HEK293 (cell line): ENCODE measurements at regions not wholly inside any gene's neighbourhood (a gene's known extent, or its start where the extent isn't known, plus 50 kb on each side); places are given as distances from the start of the nearest gene placed in this dataset.

Experiments
- CTCF ChIA-PET: fragments of 350-600 bp; formaldehyde crosslinking; extraction: SDS; loops from one replicate; lab custom pipeline; 2021; ENCODE audit warnings: antibody characterized with exemption; lab: Yijun Ruan, JAX
- POLR2A ChIA-PET: fragments of 300-600 bp; formaldehyde crosslinking; extraction: SDS; loops from one replicate; lab custom pipeline; 2020; ENCODE audit warnings: antibody characterized with exemption, inconsistent platforms; lab: Yijun Ruan, JAX
- H3K27ac ChIP-seq: fragments of 200-500 bp; sonication (Bioruptor generic); 2 replicates; pipeline ENCODE4 v1.5.1; 2014; ENCODE audit warnings: low read depth, low read length, control low read depth, inconsistent platforms; ENCODE audit errors: extremely low read depth
- H3K36me3 ChIP-seq, 2 experiments: fragments of 200-500 bp in 1 of 2; sonication (Bioruptor generic) in 1 of 2; 1 replicate in 1 of 2; 2 replicates in 1 of 2; pipeline ENCODE4 v1.5.1; 2014 to 2017; ENCODE audit warnings: inconsistent platforms in 2 of 2, low read length in 2 of 2; ENCODE audit not compliant: control insufficient read depth in 2 of 2, insufficient read depth in 1 of 2
- H3K4me1 ChIP-seq: fragments of 200-500 bp; sonication (Bioruptor generic); 2 replicates; pipeline ENCODE4 v1.5.1; 2014; ENCODE audit warnings: mild to moderate bottlenecking, low read length, inconsistent platforms; ENCODE audit not compliant: control insufficient read depth, insufficient read depth
- H3K4me3 ChIP-seq: 2 replicates; pipeline ENCODE4 v1.5.1; 2011; ENCODE audit warnings: low read depth, mild to moderate bottlenecking, control low read depth, low read length, moderate library complexity
- H3K9me3 ChIP-seq: fragments of 200-500 bp; sonication (Bioruptor generic); 2 replicates; pipeline ENCODE4 v1.5.1; 2014; ENCODE audit warnings: low read depth, low read length, inconsistent platforms; ENCODE audit not compliant: control insufficient read depth, insufficient read depth
- GLI4 ChIP-seq: fragments of 450-650 bp; formaldehyde crosslinking; IDR thresholded peaks from 2 replicates; pipeline ENCODE4 v1.5.1; 2016; ENCODE audit warnings: missing biosample characterization, missing genetic modification characterization
- HOXD13 ChIP-seq: sonication (generic); formaldehyde crosslinking; IDR thresholded peaks from 2 replicates; pipeline ENCODE4 v1.8.0; 2022; ENCODE audit warnings: missing genetic modification reagents, borderline replicate concordance
- MEIS1 ChIP-seq: sonication (generic); formaldehyde crosslinking; IDR thresholded peaks from 2 replicates; pipeline ENCODE4 v1.8.1; 2022; ENCODE audit warnings: missing genetic modification reagents, mild to moderate bottlenecking, borderline replicate concordance
- SALL2 ChIP-seq: fragments of 450-650 bp; formaldehyde crosslinking; IDR thresholded peaks from 2 replicates; pipeline ENCODE4 v1.5.0; 2017; ENCODE audit warnings: missing biosample characterization, mild to moderate bottlenecking, missing genetic modification characterization, borderline replicate concordance
- SCRT2 ChIP-seq: fragments of 450-650 bp; formaldehyde crosslinking; IDR thresholded peaks from 2 replicates; pipeline ENCODE4 v1.5.1; 2016; ENCODE audit warnings: missing biosample characterization, missing genetic modification characterization
- SP3 ChIP-seq: fragments of 450-650 bp; formaldehyde crosslinking; IDR thresholded peaks from 2 replicates; pipeline ENCODE4 v1.5.1; 2016; ENCODE audit warnings: missing biosample characterization, missing genetic modification characterization
- TCF7L2 ChIP-seq: IDR thresholded peaks from 2 replicates; pipeline ENCODE4 v1.6.1; 2011; ENCODE audit warnings: low read depth, mild to moderate bottlenecking, inconsistent platforms, low read length, moderate library complexity, borderline replicate concordance
- ZBTB8A ChIP-seq: fragments of 450-650 bp; formaldehyde crosslinking; IDR thresholded peaks from 2 replicates; pipeline ENCODE4 v1.5.1; 2016; ENCODE audit warnings: missing biosample characterization, missing genetic modification characterization
- ZFHX2 ChIP-seq: fragments of 450-650 bp; formaldehyde crosslinking; conservative IDR thresholded peaks from 2 replicates; pipeline ENCODE4 v1.5.1; 2016; ENCODE audit warnings: missing biosample characterization, missing genetic modification characterization
- ZNF114 ChIP-seq: fragments of 450-650 bp; formaldehyde crosslinking; IDR thresholded peaks from 2 replicates; pipeline ENCODE4 v1.5.0; 2017; ENCODE audit warnings: missing biosample characterization, missing genetic modification characterization
- ZNF140 ChIP-seq: fragments of 450-650 bp; formaldehyde crosslinking; IDR thresholded peaks from 2 replicates; pipeline ENCODE4 v1.5.1; 2016; ENCODE audit warnings: missing biosample characterization, missing genetic modification characterization
- ZNF175 ChIP-seq: fragments of 450-650 bp; formaldehyde crosslinking; IDR thresholded peaks from 2 replicates; pipeline ENCODE4 v1.5.1; 2016; ENCODE audit warnings: missing biosample characterization, missing genetic modification characterization
- ZNF18 ChIP-seq: fragments of 450-650 bp; formaldehyde crosslinking; IDR thresholded peaks from 2 replicates; pipeline ENCODE4 v1.5.1; 2016; ENCODE audit warnings: missing biosample characterization, missing genetic modification characterization
- ZNF292 ChIP-seq: fragments of 450-650 bp; formaldehyde crosslinking; IDR thresholded peaks from 2 replicates; pipeline ENCODE4 v1.5.1; 2016; ENCODE audit warnings: low read depth, missing biosample characterization, missing genetic modification characterization, borderline replicate concordance
- ZNF302 ChIP-seq: fragments of 450-650 bp; formaldehyde crosslinking; IDR thresholded peaks from 2 replicates; pipeline ENCODE4 v1.5.1; 2016; ENCODE audit warnings: missing biosample characterization, missing genetic modification characterization, low read depth
- ZNF350 ChIP-seq: fragments of 450-650 bp; formaldehyde crosslinking; IDR thresholded peaks from 2 replicates; pipeline ENCODE4 v1.5.0; 2017; ENCODE audit warnings: missing biosample characterization, mild to moderate bottlenecking, missing genetic modification characterization
- ZNF37A ChIP-seq: fragments of 450-650 bp; IDR thresholded peaks from 2 replicates; pipeline ENCODE4 v1.5.1; 2018; ENCODE audit warnings: missing biosample characterization, missing genetic modification characterization
- ZNF398 ChIP-seq: fragments of 450-650 bp; formaldehyde crosslinking; IDR thresholded peaks from 2 replicates; pipeline ENCODE4 v1.5.1; 2017; ENCODE audit warnings: missing biosample characterization, missing genetic modification characterization
- ZNF423 ChIP-seq: fragments of 450-650 bp; formaldehyde crosslinking; IDR thresholded peaks from 2 replicates; pipeline ENCODE4 v1.5.1; 2016; ENCODE audit warnings: missing biosample characterization, missing genetic modification characterization
- ZNF510 ChIP-seq: fragments of 450-650 bp; formaldehyde crosslinking; IDR thresholded peaks from 2 replicates; pipeline ENCODE4 v1.5.1; 2018; ENCODE audit warnings: mild to moderate bottlenecking, missing genetic modification characterization, missing biosample characterization; ENCODE audit not compliant: insufficient replicate concordance
- ZNF560 ChIP-seq: fragments of 450-650 bp; formaldehyde crosslinking; IDR thresholded peaks from 2 replicates; pipeline ENCODE4 v1.5.1; 2017; ENCODE audit warnings: missing biosample characterization, missing genetic modification characterization, borderline replicate concordance
- ZNF561 ChIP-seq: fragments of 450-650 bp; IDR thresholded peaks from 2 replicates; pipeline ENCODE4 v1.5.1; 2018; ENCODE audit warnings: missing biosample characterization, missing genetic modification characterization, borderline replicate concordance
- ZNF610 ChIP-seq: fragments of 450-650 bp; formaldehyde crosslinking; IDR thresholded peaks from 2 replicates; pipeline ENCODE4 v1.5.1; 2016; ENCODE audit warnings: missing biosample characterization, missing genetic modification characterization, borderline replicate concordance
- ZNF624 ChIP-seq: fragments of 450-650 bp; formaldehyde crosslinking; IDR thresholded peaks from 2 replicates; pipeline ENCODE4 v1.5.1; 2017; ENCODE audit warnings: missing biosample characterization, missing genetic modification characterization
- ZNF664 ChIP-seq: fragments of 450-650 bp; formaldehyde crosslinking; IDR thresholded peaks from 2 replicates; pipeline ENCODE4 v1.5.1; 2016; ENCODE audit warnings: missing biosample characterization, missing genetic modification characterization
- ZNF670 ChIP-seq: fragments of 450-650 bp; formaldehyde crosslinking; IDR thresholded peaks from 2 replicates; pipeline ENCODE4 v1.5.1; 2016; ENCODE audit warnings: missing biosample characterization, missing genetic modification characterization, low read depth
- ZNF76 ChIP-seq: fragments of 450-650 bp; formaldehyde crosslinking; IDR thresholded peaks from 2 replicates; pipeline ENCODE4; 2016; ENCODE audit warnings: low read depth, missing biosample characterization, missing genetic modification characterization, borderline replicate concordance
- ZNF791 ChIP-seq: fragments of 450-650 bp; formaldehyde crosslinking; IDR thresholded peaks from 2 replicates; pipeline ENCODE4 v1.5.1; 2016; ENCODE audit warnings: missing biosample characterization, missing genetic modification characterization
- TF ChIP-seq, protein P1 (sequence below): fragments of 450-650 bp; formaldehyde crosslinking; IDR thresholded peaks from 2 replicates; pipeline ENCODE4 v1.5.1; 2016; ENCODE audit warnings: missing biosample characterization, missing genetic modification characterization
- TF ChIP-seq, protein P2 (sequence below): fragments of 450-650 bp; formaldehyde crosslinking; IDR thresholded peaks from 2 replicates; pipeline ENCODE4 v1.5.1; 2016; ENCODE audit warnings: missing biosample characterization, missing genetic modification characterization

GRCh38 chr1:80170811-80171485 lies 1164.4 kb upstream of the ADGRL4 start:
- ChIA-PET CTCF (interaction anchor here (0.5 kb wide), 1 partner anchor 144 kb away, joined by 3 read pairs; no protein-coding TSS in a partner anchor), POLR2A (no interaction called here)
- Histone ChIP-seq H3K9me3 (no peaks in the 10 kb centered on the region), H3K36me3 (no peaks in the 10 kb centered on the region), H3K4me1 (no peaks in the 10 kb centered on the region), H3K4me3 (no peak overlapping the region), H3K27ac (no peak overlapping the region)
- no peak for TF ChIP-seq GLI4 (tag by site-specific recombination)
- TF ChIP-seq, protein P1, sequence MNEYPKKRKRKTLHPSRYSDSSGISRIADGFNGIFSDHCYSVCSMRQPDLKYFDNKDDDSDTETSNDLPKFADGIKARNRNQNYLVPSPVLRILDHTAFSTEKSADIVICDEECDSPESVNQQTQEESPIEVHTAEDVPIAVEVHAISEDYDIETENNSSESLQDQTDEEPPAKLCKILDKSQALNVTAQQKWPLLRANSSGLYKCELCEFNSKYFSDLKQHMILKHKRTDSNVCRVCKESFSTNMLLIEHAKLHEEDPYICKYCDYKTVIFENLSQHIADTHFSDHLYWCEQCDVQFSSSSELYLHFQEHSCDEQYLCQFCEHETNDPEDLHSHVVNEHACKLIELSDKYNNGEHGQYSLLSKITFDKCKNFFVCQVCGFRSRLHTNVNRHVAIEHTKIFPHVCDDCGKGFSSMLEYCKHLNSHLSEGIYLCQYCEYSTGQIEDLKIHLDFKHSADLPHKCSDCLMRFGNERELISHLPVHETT (tag by site-specific recombination), result no peak
- no peak for TF ChIP-seq ZNF302
- TF ChIP-seq ZNF664 (tag by site-specific recombination), result no peak
- TF ChIP-seq ZFHX2 (tag by site-specific recombination), result no peak
- TF ChIP-seq SP3 (tag by site-specific recombination), result no peak
- no peak for TF ChIP-seq ZNF423 (tag by site-specific recombination)
- TF ChIP-seq ZNF670 (tag by site-specific recombination), result no peak
- no peak for TF ChIP-seq ZNF398
- TF ChIP-seq MEIS1 (CRISPR knock-in tag), result no peak
- no peak for TF ChIP-seq ZNF175 (tag by site-specific recombination)
- TF ChIP-seq, protein P2, sequence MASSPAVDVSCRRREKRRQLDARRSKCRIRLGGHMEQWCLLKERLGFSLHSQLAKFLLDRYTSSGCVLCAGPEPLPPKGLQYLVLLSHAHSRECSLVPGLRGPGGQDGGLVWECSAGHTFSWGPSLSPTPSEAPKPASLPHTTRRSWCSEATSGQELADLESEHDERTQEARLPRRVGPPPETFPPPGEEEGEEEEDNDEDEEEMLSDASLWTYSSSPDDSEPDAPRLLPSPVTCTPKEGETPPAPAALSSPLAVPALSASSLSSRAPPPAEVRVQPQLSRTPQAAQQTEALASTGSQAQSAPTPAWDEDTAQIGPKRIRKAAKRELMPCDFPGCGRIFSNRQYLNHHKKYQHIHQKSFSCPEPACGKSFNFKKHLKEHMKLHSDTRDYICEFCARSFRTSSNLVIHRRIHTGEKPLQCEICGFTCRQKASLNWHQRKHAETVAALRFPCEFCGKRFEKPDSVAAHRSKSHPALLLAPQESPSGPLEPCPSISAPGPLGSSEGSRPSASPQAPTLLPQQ (tag by site-specific recombination), result no peak
- no peak for TF ChIP-seq ZNF292
- TF ChIP-seq ZNF76 (tag by site-specific recombination), result no peak
- TF ChIP-seq ZBTB8A (tag by site-specific recombination), result no peak
- no peak for TF ChIP-seq ZNF561 (tag by site-specific recombination)
- no peak for TF ChIP-seq SCRT2 (tag by site-specific recombination)
- no peak for TF ChIP-seq HOXD13 (CRISPR knock-in tag)
- TF ChIP-seq ZNF37A (tag by site-specific recombination), result no peak
- no peak for TF ChIP-seq SALL2 (tag by site-specific recombination)

DNA sequence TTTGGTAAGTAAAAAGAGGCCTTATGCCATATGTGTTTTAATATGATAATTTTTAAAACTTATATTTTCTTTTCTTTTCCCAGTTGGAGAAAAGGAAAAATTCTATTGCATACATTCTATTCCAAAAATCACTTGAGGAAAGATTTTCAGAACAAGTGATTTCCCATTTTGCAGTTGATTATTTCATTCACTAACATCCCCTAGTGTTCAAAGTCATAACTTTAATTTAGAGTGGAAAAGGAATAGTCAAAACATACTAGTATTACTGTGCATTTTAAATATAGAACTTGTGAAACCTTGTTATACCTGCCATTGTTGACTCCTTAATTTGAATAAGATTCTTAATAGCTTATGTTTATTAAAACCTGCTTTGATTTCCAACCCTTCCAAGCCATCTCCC lies 1157.6 kb upstream of the ADGRL4 start:
- ChIA-PET CTCF (no interaction called here), POLR2A (no interaction called here)
- TF ChIP-seq ZNF350 (tag by site-specific recombination) (no peak), ZNF624 (no peak), ZNF76 (tag by site-specific recombination) (no peak), ZNF610 (tag by site-specific recombination) (no peak), TCF7L2 (no peak), ZBTB8A (tag by site-specific recombination) (no peak), ZNF140 (tag by site-specific recombination) (no peak), ZNF791 (tag by site-specific recombination) (no peak), ZNF114 (no peak), ZNF18 (tag by site-specific recombination) (no peak), ZNF510 (tag by site-specific recombination) (no peak), ZNF560 (no peak)
- Histone ChIP-seq H3K36me3 (no peaks in the 10 kb centered on the region), H3K4me3 (no peak overlapping the region), H3K4me1 (no peaks in the 10 kb centered on the region), H3K9me3 (no peaks in the 10 kb centered on the region), H3K27ac (no peak overlapping the region)
